Loucy (cell line): ENCODE measurements at regions not wholly inside any gene's neighbourhood (a gene's known extent, or its start where the extent isn't known, plus 50 kb on each side); places are given as distances from the start of the nearest gene placed in this dataset.

Experiments
- EZH2phosphoT487 ChIP-seq: fragments of 200-600 bp; IDR thresholded peaks from 2 replicates; pipeline ENCODE4 v1.6.1; 2018; ENCODE audit warnings: antibody characterized with exemption, mild to moderate bottlenecking, moderate library complexity, borderline replicate concordance
- TF ChIP-seq, protein P1 (sequence below): fragments of 200-600 bp; sonication (generic); conservative IDR thresholded peaks from 2 replicates; pipeline ENCODE4 v1.5.1; 2014; ENCODE audit warnings: mild to moderate bottlenecking, antibody characterized with exemption, low read length

DNA sequence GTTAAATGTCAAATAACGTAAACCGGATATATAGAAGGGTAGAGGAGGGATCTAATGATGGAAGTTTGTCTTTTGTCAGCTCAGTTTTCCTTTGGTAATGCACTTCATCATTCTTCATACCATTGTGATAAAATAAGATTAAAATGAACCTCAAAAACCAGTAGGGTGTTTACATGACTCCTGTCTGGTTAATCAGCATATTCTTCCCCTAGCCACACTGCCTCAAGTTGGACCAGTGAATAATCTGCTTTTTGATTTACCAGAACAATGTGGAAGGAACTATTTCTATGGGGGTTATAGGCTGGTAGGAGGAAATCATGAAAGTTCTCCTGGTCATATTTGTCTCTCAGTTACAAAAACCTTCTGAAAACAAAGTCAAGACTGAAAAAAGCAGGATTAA is 634.7 kb downstream of the NCAM2 start:
- TF ChIP-seq, protein P1, sequence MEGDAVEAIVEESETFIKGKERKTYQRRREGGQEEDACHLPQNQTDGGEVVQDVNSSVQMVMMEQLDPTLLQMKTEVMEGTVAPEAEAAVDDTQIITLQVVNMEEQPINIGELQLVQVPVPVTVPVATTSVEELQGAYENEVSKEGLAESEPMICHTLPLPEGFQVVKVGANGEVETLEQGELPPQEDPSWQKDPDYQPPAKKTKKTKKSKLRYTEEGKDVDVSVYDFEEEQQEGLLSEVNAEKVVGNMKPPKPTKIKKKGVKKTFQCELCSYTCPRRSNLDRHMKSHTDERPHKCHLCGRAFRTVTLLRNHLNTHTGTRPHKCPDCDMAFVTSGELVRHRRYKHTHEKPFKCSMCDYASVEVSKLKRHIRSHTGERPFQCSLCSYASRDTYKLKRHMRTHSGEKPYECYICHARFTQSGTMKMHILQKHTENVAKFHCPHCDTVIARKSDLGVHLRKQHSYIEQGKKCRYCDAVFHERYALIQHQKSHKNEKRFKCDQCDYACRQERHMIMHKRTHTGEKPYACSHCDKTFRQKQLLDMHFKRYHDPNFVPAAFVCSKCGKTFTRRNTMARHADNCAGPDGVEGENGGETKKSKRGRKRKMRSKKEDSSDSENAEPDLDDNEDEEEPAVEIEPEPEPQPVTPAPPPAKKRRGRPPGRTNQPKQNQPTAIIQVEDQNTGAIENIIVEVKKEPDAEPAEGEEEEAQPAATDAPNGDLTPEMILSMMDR: no peak
- TF ChIP-seq EZH2phosphoT487: no peak
